ENCODE measurements at regions not wholly inside any gene's neighbourhood (a gene's known extent, or its start where the extent isn't known, plus 50 kb on each side); places are given as distances from the start of the nearest gene placed in this dataset.

DNA sequence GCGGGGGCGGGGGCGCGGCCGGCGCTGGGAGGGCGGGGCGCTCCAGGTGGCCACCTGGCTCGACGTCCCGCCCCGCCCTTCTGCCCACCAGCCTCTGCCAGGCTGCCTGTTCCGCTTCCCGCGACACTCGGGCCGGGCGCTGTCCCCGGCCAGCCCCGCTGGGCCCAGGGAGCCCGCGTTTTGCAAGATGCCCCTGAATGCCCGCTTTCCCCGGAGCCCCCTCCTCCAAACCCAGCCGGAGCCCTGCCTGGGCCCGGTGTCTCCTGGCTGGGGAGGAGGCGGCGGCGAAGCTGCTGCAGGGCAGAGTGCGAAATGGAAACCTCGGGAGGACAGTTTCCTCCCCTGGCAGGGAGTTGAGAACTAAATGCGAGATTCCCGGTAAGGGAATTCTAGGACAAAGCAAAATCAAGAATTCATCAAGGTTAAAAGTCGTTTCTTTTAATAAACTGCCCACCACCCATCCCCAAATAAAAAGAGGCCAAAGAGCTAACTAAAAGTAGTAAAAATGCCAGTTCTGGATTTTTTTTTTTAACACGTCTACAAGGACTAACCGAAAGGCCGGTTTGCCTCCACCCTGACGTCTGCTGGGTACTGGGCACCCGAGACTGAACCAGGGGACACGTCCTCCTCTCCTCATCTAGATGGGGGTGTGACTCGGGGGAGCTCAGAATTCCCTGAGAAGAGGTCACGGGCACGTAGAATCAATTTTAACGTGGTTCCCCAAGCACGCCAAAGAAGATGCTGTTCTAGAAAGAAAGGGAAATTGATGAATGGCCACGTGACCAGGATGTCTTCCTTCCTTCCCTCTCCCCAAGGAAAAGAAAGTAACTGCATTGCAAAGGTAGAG lies 200.4 kb upstream of the NFE2L3 start:
- TF ChIP-seq CTCF (IDR thresholded peaks at IDR 0.05) (peak in 1 of 6 experiments; percentile 4), POLR2A (IDR thresholded peaks at IDR 0.05) (peak; percentile 62 to 63)

Measured in adrenal gland (tissue), 5 donors.